H1 (cell line): ENCODE measurements at regions not wholly inside any gene's neighbourhood (a gene's known extent, or its start where the extent isn't known, plus 50 kb on each side); places are given as distances from the start of the nearest gene placed in this dataset.

Experiments used
- JUN ChIP-seq: IDR thresholded peaks from 2 replicates; pipeline ENCODE4 v1.6.1; 2011; ENCODE audit warnings: low read depth, mild to moderate bottlenecking, improper control_type of control experiment, low read length
- TF ChIP-seq, protein P1 (sequence below): IDR thresholded peaks from 2 replicates; pipeline ENCODE4 v1.6.1; 2012; ENCODE audit warnings: inconsistent platforms
- TF ChIP-seq, protein P2 (sequence below), 3 experiments: IDR thresholded peaks; 1 replicate in 2 of 3; 2 replicates in 1 of 3; pipeline versions ENCODE4 v1.5.1 to v1.6.1; 2011; ENCODE audit warnings: low read length in 3 of 3, mild to moderate bottlenecking in 3 of 3, inconsistent platforms in 2 of 3, low read depth in 1 of 3, moderate library complexity in 1 of 3; ENCODE audit not compliant: insufficient read depth in 1 of 3; ENCODE audit errors: control extremely low read depth in 1 of 3

DNA sequence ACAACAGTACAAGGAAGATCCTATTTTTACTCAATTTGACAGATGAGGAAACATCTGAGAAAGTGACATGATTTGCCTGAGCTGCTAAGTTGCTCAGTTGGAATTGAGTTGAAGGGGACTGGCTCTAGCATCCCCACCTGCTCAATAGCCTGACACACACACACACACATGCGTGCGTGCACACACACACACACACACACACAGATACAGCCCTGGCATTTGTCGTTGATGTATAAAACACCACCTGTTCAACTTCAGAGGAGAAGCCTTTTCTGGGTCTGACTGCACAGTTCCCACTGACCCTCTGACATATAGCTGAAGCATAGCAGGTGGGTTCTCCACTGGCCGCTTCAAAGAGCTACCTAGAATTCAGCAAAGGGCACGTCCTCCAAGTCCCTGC lies 1045.9 kb downstream of the VRK1 start:
- TF ChIP-seq, protein P1, sequence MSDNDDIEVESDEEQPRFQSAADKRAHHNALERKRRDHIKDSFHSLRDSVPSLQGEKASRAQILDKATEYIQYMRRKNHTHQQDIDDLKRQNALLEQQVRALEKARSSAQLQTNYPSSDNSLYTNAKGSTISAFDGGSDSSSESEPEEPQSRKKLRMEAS: no peak
- no peak for TF ChIP-seq JUN
- TF ChIP-seq, protein P2, sequence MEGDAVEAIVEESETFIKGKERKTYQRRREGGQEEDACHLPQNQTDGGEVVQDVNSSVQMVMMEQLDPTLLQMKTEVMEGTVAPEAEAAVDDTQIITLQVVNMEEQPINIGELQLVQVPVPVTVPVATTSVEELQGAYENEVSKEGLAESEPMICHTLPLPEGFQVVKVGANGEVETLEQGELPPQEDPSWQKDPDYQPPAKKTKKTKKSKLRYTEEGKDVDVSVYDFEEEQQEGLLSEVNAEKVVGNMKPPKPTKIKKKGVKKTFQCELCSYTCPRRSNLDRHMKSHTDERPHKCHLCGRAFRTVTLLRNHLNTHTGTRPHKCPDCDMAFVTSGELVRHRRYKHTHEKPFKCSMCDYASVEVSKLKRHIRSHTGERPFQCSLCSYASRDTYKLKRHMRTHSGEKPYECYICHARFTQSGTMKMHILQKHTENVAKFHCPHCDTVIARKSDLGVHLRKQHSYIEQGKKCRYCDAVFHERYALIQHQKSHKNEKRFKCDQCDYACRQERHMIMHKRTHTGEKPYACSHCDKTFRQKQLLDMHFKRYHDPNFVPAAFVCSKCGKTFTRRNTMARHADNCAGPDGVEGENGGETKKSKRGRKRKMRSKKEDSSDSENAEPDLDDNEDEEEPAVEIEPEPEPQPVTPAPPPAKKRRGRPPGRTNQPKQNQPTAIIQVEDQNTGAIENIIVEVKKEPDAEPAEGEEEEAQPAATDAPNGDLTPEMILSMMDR (IDR thresholded peaks at IDR 0.05; ENCODE audit: control extremely low read depth in 1 of 3, insufficient read depth in 1 of 3, low read depth in 1 of 3, low read length in 3 of 3): no peak
